Activated CD8-positive, alpha-beta memory T cell treated with anti-CD3 and anti-CD28 coated beads for 24 hours (primary cell): ENCODE measurements at regions not wholly inside any gene's neighbourhood (a gene's known extent, or its start where the extent isn't known, plus 50 kb on each side); places are given as distances from the start of the nearest gene placed in this dataset.
"Not testable (repeated sequence)": the region's sequence is repeated elsewhere in the genome, so short reads cannot be mapped to it uniquely, and the experiment has no call there.

Experiments used
- DNase-seq: peaks from one replicate; pipeline ENCODE4 v3.0.0-alpha.2; 2020

GRCh38 chr3:110646055-110646454 lies 425.6 kb upstream of the NECTIN3 start:
- DNase-seq = no peak

DNA sequence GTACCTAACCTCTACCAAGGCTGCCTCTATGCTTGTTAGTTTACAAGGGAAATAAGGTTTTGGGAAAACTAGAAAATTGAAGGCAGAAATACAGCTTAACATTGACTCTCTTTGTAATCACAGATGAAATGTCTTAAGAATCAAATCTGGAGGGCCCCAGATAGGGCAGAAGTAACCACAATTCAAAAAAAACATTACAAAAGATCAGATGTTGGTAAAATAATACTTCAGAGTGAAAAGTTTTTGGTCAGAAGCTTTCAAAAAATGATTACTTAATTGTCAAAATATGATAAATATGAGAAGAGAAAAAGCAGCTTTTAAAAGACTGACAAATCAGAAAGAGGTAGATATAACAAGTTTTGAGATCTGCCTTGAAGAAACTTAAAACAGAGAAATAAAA lies 425.1 kb upstream of the NECTIN3 start:
- DNase-seq = no peak

DNA sequence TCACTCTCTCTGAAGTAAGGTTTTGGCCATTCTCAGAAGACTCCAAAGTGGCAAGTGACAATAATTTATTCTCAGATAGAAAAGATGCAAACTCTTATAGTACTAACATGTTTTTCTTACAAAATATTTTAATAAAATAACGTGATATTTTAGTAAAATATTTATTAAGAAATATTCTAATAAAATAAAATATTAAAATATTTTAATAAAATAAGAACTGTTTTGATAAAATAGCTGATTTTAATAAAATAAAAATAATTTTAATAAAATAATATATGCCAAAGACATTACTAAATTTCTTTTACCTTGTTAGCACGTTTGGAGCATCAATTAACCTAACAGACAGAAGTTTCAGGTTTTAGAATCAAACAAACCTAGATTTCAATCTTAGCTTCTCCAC lies 424.0 kb upstream of the NECTIN3 start:
- no peak for DNase-seq

GRCh38 chr3:110650741-110651140 lies 420.9 kb upstream of the NECTIN3 start:
- no peak for DNase-seq

DNA sequence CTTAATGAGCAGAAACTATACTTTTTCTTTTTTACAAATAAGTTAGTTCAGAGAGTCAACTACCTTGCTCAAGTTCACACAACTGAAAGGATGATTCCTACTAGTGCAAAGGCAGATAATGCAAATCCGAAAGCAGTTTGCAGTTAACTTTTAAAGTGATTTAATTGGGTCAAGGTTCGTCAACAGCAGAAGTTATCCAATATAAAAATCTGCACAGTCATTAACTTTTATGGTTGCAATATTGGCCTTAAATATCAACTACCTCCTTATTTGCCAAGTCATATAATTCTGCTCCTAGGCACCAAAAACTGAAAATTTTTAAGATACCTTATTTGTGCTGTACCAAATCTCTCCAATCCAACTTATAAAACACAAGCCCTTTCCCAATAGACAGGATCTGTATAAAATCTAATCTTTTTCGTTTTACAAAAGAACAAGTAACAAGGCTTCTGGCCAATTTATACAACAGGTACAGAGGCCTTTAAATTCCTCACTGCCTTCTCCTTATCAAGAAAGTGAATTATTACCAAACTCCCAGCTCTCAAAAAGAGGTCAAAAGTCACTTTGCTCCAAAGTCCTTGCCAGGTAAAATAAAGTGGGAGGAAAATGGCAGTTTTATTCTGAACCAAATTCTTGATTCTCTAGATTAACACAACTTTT lies 416.6 kb upstream of the NECTIN3 start:
- DNase-seq = no peak

DNA sequence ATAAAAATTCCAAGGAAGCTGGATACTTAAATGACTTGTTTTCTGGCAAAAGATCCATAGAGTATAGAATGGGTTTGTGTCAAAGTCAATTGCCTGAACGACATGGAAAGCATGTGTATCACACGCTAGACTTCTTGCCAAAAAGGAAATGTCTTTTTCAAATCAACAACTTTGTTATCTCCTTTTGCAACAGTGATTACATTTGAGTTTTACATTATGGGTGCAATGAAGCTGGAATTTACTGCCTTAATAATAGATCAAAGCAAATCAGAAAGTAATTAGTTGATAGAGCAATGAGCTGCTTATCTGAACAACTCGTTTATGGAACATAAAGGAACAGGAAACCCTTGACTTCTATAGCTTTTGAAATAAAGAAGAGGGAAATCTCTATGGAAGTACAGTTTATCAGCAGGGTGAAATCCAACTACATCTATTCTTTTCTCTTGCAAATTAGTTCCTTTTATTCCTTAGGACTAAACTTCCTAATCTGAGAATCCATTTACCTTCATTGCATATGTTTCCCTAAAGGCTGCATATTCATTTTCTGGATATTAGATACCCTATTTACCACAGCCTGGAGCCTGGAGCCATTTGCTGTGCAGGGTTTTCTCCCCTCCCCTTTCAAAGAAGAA lies 415.1 kb upstream of the NECTIN3 start:
- DNase-seq = no peak

DNA sequence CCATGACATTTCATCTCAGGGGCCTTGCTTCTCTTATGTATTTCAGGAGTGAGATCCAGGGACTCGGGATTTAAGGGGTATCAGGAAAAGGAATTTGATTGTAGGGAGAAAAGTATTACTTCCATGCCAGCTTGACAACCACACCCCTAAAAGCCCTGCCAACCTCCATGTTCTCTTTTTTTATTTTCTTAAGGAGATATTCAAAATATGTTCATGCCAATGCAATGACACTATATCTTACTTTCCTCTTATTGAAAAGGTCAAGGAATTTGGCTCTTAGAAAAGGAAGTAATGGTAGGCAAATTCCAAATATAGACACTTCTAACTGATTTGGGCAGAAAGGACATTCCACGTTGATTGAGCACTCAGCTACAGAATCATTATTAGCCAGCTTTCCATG lies 407.5 kb upstream of the NECTIN3 start:
- no peak for DNase-seq

- DNase-seq = no peak
Observed at GRCh38 chr3:110666495-110666894, 405.1 kb upstream of the NECTIN3 start.

DNA sequence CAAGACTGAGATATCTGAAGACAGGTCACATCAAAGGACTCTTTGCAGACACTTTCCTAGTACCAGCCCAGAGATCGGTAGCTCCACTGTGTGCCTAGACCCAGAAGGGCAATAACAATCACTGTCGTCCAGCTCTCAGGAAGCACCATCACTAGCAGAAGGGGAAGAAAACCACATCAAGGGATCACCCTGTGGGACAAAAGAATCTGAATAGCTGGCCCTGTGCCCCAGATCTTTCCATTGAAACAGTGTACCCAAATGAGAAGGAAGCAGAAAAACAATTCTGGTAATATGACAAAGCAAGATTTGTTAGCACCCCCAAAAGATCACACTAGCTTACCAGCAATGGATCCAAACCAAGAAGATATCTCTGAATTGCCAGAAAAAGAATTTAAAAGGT lies 404.4 kb upstream of the NECTIN3 start:
- DNase-seq = no peak

GRCh38 chr3:110670407-110670806 lies 401.2 kb upstream of the NECTIN3 start:
- DNase-seq = no peak

- DNase-seq = no peak
Observed at GRCh38 chr3:110677506-110677905, 394.1 kb upstream of the NECTIN3 start.

DNA sequence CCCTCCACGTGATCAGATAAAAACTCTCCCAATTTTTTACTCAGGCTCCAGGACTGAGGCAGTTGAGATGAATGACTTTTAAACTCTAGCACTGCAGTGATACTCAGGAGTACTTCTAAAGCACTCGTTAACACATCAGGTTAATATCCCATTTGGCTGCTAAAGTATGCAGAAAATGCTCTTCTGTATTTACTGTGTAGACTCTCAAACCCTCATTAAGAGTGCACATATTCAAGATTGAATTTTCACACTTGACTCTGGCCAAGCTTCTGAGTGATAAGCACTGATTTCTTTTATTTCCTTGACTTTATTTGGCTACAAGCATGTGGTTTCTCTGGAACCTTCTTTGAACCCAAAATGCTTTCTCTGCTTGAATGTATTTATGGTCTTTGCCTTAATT lies 392.3 kb upstream of the NECTIN3 start:
- DNase-seq = no peak

DNA sequence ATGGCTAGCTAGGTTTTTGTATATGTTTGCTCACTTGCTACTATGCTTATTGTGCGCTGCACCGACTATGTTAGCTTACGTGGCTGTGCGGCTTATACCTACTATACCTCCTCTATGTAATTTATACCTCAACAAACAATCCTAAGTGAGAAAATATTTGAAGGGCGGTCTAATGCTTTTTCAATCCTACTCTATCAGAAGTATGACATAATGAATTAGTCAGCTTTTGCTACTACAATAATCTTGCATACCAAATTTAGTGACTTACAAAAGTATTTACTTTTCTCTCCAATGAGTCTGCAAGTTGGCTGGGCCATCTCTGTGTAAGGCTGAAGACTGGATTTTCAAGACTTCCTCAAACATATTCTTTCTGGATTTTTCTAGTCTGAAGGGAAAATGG lies 391.2 kb upstream of the NECTIN3 start:
- no peak for DNase-seq

GRCh38 chr3:110684466-110684865 lies 387.1 kb upstream of the NECTIN3 start:
- DNase-seq = no peak

GRCh38 chr3:110685630-110686029 lies 386.0 kb upstream of the NECTIN3 start:
- DNase-seq = no peak

DNA sequence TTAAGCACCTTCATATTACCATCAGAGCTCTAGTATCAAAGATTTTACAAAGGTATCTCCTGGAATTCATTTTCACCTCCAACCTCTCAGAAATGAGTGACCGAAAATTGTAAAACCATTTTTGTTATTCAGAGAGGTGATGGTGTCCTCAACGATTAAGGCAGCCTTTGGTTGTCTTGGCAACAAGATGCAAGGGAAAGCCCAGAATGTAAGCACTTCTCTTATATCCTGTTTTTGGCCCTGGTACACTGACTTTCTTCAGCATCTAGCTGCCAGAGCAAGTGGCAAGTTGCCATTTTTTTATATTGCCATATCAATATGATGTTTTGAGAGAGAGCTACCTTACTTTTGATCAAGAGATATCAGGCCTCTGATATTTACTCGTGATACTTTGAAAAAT lies 384.9 kb upstream of the NECTIN3 start:
- DNase-seq = no peak

GRCh38 chr3:110687138-110687537 lies 384.5 kb upstream of the NECTIN3 start:
- no peak for DNase-seq

- DNase-seq = no peak
Observed at GRCh38 chr3:110697961-110698360, 373.7 kb upstream of the NECTIN3 start.

DNA sequence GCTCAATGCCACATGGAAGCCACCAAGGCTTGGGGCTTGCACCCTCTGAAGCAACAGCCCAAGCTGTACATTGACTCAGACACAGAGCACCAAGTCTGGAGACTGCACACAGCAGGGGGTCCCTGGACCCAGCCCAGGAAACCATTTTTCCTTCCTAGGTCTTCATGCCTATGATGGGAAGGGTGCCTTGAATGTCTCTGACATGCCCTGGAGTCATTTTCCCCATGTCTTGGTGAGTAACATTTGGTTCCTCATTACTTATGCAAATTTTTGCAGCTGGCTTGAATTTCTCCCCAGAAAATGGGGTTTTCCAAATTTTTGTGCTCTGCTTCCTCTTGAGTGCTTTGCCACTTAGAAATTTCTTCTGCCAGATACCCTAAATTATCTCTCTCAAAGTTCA lies 367.3 kb upstream of the NECTIN3 start:
- DNase-seq = not testable (repeated sequence)

DNA sequence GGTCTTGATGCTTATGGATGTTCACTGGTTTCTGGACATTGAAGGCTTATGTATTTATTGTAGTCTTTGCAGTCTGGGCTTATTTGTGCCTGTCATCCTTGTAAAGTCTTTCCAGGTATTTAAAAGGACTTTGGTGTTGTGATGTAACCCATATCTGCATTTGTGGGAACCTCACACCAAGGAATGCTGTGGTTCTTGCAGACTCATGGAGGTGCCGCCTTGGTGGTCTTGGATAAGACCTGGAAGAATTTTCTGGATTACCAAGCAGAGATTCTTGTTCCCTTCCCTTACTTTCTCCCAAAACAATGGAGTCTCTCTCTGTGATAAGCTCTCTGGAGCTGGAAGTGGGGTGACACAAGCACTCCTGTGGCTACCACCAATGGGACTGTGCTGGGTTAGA lies 363.5 kb upstream of the NECTIN3 start:
- no peak for DNase-seq

- no peak for DNase-seq
Observed at GRCh38 chr3:110710156-110710555, 361.5 kb upstream of the NECTIN3 start.

DNA sequence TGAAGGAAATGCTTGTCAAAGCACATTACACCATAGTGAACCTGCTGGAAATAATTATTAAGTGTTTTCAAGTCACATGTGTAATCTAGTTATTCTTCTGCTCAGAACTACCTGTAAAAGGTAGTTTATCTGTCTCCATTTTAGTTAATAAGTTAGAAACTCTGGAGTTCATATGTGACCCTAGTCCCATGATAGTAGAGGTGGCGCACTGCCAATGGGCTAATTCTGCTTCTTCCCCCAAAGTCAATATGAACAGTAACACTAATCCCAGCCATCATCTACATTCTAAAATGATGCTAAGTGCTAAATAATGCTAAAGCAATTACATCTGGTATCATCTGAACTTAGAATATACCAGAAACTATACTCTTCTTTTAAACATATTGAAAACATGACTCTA lies 361.0 kb upstream of the NECTIN3 start:
- no peak for DNase-seq

- no peak for DNase-seq
Observed at GRCh38 chr3:110711130-110711832, 360.3 kb upstream of the NECTIN3 start.

DNA sequence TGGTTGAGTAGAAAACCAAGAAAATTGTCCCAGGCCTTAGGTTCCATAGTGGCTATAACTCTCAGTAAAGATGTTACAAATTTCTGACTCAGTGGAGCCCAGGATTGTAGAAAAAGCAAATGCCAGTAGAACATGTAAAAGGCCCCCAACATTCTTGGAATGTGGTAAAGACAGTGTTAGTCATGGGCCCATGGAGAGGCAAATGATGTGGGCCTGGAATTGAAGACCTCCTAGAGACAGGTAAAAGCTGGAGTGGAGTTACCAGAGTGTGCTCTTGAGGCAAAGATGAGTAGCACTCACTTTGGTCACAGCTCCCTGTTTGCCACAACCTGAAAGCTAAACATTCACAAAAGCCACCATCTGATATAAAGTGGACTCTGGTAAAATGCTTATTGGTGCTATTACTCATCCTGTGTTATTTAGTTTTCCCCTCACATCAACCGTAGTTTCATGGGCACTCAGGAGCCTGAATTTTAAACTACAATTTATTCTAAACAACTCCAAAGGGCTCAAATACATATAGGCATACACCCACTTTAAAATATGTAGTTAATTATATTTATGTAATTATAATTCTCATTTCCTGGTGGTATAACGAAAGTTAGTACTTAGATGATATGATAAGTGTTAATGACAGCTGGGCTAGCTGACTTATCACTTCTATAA lies 359.6 kb upstream of the NECTIN3 start:
- DNase-seq = no peak
